D721Med (cell line): ENCODE measurements at regions not wholly inside any gene's neighbourhood (a gene's known extent, or its start where the extent isn't known, plus 50 kb on each side); places are given as distances from the start of the nearest gene placed in this dataset.

ENCODE experiments used
- DNase-seq: peaks from one replicate; pipeline ENCODE4 v3.0.0; 2011; ENCODE audit warnings: low spot score; ENCODE audit not compliant: insufficient read length
- FAIRE-seq: peaks from 2 replicates; lab custom pipeline; 2011; peaks lifted over from hg19 to GRCh38; lab: Jason Lieb, UNC
- TF ChIP-seq, protein P1 (sequence below): IDR thresholded peaks from 2 replicates; pipeline ENCODE4 v1.5.1; 2012; ENCODE audit warnings: mild to moderate bottlenecking, control low read depth; ENCODE audit not compliant: insufficient read depth; ENCODE audit errors: missing control alignments

DNA sequence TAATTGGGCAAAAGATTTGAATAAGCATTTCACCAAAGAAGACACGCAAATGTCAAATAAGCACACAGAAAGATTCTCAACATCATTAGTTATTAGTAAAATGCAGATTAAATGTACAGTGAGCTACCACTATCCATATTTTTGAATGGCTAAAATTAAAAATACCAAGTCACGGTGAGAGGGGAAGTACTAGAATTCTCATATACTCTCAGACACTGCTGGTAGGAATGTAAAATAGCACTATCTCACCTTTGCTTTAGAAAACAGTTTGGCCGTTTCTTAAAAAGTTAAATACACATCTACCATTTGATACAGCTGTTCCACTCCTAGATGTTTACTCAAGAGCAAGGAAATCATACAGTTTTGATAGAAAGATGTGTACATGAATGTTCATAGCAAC is 115.8 kb upstream of the CELF2 start:
- TF ChIP-seq, protein P1, sequence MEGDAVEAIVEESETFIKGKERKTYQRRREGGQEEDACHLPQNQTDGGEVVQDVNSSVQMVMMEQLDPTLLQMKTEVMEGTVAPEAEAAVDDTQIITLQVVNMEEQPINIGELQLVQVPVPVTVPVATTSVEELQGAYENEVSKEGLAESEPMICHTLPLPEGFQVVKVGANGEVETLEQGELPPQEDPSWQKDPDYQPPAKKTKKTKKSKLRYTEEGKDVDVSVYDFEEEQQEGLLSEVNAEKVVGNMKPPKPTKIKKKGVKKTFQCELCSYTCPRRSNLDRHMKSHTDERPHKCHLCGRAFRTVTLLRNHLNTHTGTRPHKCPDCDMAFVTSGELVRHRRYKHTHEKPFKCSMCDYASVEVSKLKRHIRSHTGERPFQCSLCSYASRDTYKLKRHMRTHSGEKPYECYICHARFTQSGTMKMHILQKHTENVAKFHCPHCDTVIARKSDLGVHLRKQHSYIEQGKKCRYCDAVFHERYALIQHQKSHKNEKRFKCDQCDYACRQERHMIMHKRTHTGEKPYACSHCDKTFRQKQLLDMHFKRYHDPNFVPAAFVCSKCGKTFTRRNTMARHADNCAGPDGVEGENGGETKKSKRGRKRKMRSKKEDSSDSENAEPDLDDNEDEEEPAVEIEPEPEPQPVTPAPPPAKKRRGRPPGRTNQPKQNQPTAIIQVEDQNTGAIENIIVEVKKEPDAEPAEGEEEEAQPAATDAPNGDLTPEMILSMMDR: no peak
- FAIRE-seq: no peak
- no peak for DNase-seq

DNA sequence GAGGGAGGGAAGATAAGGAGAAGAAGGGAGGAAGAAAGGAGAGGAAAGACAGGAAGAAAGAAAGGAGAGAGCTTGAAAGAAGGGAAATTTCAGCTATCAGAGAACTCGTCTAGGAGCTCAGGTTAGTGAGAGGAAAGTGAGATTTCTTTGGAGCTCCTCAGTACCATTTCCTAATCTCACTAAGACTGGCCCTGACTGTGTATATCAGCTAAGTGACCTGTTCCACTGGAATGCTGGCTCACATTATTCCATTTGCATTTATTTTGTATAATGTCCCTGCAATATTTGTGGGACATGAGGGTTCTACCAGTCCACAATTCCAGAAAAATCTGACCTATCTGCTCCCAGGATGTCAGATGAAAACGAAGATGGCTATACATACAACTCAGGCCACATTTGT is 114.7 kb upstream of the CELF2 start:
- TF ChIP-seq, protein P1: no peak
- FAIRE-seq: no peak
- DNase-seq: no peak

DNA sequence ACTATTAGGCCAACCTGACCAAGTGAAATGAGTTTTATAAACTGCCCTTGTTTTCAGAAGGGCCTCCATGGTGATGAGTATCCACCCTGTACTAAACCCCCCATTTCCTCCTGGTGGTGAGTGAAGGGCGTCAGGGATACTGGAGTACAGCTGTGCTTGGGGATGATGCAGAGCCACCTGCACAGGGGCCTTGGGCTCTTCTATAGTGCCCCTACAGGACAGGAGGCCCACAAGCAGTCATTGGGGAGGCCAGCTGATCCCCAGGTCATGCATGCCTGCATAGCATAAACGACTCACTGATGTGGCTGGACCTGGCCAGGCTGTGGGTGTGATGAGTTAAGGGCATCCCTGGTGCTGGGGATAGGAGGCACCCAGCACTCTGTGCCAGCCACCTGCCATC is 114.1 kb upstream of the CELF2 start:
- FAIRE-seq: no peak
- DNase-seq: no peak
- TF ChIP-seq, protein P1: no peak

DNA sequence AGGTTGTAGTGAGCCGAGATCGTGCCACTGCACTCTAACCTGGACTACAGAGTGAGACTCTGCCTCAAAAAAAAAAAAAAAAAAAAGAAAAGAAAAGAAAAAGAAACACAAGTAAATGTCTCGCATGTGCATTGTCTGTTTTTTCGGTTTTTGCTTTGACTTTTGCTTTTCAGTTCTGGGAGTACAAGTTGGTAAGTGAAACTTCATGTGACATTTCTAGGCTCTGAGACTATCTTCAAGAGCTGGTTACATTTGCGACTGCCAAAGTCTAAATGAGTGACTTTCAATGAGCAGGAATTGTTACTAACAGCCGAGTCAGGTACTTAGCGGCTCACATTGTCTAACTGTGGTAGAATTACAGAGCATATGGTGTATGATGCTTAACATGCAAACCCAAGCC is 107.0 kb upstream of the CELF2 start:
- TF ChIP-seq, protein P1: no peak
- DNase-seq (no peak), FAIRE-seq (no peak)

DNA sequence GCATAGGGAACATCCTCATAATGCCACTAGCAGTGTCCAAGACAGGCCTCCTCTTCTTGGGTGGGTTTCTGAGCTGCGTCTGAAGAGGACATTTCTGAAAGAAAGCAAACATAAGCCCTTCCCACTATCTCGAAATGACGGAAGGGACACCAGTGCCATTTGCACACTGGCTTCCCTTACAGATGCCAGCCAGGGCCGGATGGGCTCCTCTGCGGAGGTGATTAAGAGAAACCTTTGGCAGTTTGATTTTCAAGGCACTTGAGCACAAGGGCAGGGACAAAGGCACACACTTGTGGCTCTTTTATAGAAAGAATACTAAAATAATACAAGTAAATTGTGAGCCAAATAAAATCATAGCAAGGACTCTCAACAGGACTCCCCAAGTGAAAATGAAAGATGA is 106.6 kb upstream of the CELF2 start:
- TF ChIP-seq, protein P1: no peak
- DNase-seq: no peak
- no peak for FAIRE-seq

DNA sequence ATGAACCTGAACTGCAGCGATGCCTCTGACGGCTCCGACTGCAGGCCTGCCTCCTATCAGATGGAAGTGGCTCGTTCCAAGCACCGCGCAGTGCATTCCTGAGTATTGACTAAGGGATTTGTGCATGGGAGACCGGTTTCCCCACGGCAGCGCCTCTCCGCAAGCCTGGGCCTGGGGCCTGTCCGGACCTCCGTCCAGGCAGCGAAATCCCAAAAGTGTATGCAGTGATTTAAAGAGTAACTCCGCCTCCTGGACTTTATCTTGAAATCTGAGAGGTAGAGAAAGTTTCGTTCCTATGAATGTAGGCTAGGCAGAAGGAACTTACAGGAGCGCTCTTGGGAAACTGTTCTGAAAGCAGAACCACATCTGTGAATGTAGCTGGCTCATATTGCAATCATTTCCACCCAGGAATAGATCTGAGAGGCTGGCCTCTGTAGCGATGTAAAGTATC is 106.2 kb upstream of the CELF2 start:
- DNase-seq (no peak), FAIRE-seq (no peak)
- TF ChIP-seq, protein P1: no peak

DNA sequence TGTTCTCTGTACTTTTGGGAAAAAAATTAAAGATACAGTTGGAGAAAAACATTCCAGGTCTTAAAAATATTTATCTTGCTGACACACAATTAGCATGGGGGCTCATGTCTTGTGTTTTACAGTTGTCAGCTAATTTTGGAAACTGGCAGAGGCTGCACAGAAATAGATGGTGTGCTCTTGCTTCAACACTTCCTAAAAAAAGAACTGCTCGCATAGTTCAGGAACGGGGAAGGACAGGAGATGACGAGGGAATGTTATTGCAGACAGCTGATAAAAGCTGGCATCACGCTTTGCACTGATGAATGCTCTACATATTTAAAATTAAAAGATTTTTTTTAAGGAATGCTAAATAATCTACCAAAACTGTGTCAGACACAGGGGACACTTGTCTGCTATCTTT is 103.5 kb upstream of the CELF2 start:
- TF ChIP-seq, protein P1: no peak
- no peak for DNase-seq
- no peak for FAIRE-seq
